Activated naive CD8-positive, alpha-beta T cell treated with anti-CD3 and anti-CD28 coated beads, Interleukin-2, amount 50 U/mL, for 24 hours (primary cell): ENCODE measurements at regions not wholly inside any gene's neighbourhood (a gene's known extent, or its start where the extent isn't known, plus 50 kb on each side); places are given as distances from the start of the nearest gene placed in this dataset.

Experiments
- ATAC-seq: fragments of 150-1000 bp; cut with Tn5 transposase; one replicate; pipeline ENCODE4 v1.10.0; 2021
- DNase-seq: peaks from one replicate; pipeline ENCODE4 v3.0.0; 2021
- H3K27ac Mint-ChIP-seq: one replicate; pipeline ENCODE4 v1.8.0; 2021; ENCODE audit warnings: mild to moderate bottlenecking, mixed read lengths
- H3K27me3 Mint-ChIP-seq: one replicate; pipeline ENCODE4 v1.8.0; 2021; ENCODE audit warnings: mixed read lengths
- H3K36me3 Mint-ChIP-seq: one replicate; pipeline ENCODE4 v1.8.0; 2021; ENCODE audit warnings: low read depth, mixed read lengths
- H3K4me1 Mint-ChIP-seq: one replicate; pipeline ENCODE4 v1.8.0; 2021; ENCODE audit warnings: mixed read lengths
- H3K4me3 Mint-ChIP-seq: one replicate; pipeline ENCODE4 v1.8.0; 2021; ENCODE audit warnings: mild to moderate bottlenecking, moderate library complexity, mixed read lengths
- H3K9me3 Mint-ChIP-seq: one replicate; pipeline ENCODE4 v1.8.0; 2021; ENCODE audit warnings: mixed read lengths

DNA sequence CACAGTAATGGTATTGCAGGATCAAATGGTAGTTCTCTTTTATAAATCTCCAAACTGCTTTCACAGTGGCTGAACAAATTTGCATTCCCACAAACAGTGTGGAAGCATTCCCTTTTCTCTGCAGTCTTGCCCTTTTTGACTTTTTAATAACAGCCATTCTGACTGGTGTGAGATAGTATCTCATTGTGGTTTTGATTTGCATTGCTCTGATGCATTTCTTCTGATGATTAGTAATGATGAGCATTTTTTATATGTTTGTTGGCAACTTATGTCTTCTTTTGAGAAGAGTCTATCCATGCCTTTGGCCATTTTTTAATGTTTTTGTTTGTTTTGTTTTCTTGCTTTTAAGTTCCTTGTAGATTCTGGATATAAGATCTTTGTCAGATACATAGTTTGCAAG, 316.1 kb upstream of the TMCO5A start:
- H3K36me3 Mint-ChIP-seq, result no peaks in the 10 kb centered on the region
- no peaks in the 10 kb centered on the region for H3K27me3 Mint-ChIP-seq
- H3K27ac Mint-ChIP-seq, result no peak overlapping the region
- no peak for DNase-seq
- H3K9me3 Mint-ChIP-seq, result peaks cover 8% of the 10 kb centered on the region
- no peak overlapping the region for H3K4me3 Mint-ChIP-seq
- no peak for ATAC-seq
- no peaks in the 10 kb centered on the region for H3K4me1 Mint-ChIP-seq

DNA sequence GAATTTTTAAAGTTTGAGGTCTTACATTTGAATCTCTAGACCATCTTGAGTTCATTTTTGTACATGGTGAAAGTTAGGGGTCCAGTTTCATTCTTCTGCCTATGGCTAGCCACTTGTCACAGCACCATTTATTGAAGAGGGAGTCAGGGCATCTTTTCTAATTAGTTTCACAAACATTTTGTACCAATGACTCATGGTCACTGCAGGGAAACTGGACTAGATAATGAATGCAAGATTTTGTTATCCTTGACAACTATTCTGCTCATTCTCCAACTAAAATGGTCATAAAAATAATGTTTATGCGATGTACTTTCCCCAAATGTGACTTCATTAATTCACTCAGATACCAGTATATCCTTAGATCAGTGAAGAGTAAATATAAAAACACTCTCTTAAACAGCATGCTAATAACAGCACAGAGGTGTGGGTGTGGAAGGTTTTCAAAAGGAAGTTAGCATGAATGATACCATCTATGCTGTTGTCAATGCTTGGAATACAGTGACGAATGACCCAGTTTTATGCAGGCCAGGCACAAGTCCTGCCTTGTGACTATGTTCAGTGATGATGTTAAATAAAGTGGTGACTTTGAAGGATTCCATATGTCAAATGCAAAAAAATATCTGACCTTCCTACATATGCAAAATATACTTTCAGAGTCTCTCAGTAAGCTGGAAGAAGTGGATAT, 314.9 kb upstream of the TMCO5A start:
- Mint-ChIP-seq H3K36me3 (no peaks in the 10 kb centered on the region), H3K27me3 (no peaks in the 10 kb centered on the region), H3K27ac (no peak overlapping the region), H3K9me3 (peaks cover 8% of the 10 kb centered on the region), H3K4me3 (no peak overlapping the region), H3K4me1 (no peaks in the 10 kb centered on the region)
- no peak for ATAC-seq
- DNase-seq, result no peak

DNA sequence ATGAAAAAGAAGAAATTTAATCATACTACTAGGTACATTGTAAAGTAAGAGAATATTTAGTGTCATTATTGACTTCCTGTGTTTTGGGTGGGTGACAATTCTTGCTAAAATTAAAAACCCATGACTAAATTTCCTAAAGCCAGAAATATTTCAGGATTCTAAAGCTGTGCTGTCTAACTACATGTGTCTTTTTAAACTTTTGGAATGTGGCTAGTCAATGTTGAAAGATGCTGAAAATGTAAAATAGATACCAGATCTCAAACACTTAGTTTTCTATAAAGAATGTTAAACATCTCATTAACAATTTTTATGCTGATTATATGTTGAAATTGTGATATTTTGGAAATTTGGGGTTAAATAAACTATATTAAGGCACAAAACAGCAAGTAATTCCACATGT, 308.9 kb upstream of the TMCO5A start:
- Mint-ChIP-seq H3K36me3 (no peaks in the 10 kb centered on the region), H3K27ac (no peak overlapping the region), H3K27me3 (no peaks in the 10 kb centered on the region), H3K9me3 (peaks cover 8% of the 10 kb centered on the region), H3K4me1 (no peaks in the 10 kb centered on the region), H3K4me3 (no peak overlapping the region)
- ATAC-seq (no peak), DNase-seq (no peak)

DNA sequence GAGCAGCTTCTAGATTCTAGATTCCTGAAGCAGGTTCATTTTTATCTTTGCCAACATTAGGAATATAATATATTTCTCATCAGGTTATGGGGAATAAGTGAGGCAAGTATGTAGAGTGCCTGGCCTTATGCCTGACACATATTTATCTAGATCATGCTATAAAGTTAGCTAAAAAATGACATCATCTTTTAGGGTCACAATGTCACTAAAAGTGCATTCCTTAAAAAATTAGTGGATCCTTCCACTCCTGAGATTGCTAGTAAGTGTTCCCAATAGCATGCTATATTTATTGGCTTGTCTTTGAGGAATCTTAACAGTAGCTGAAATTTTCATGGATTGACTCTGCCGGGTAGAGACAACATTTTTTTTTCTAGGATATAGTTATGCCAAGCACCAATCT, 305.9 kb upstream of the TMCO5A start:
- Mint-ChIP-seq H3K4me3 (no peak overlapping the region), H3K27me3 (no peaks in the 10 kb centered on the region), H3K9me3 (peaks cover 8% of the 10 kb centered on the region), H3K4me1 (no peaks in the 10 kb centered on the region), H3K36me3 (no peaks in the 10 kb centered on the region), H3K27ac (no peak overlapping the region)
- DNase-seq (no peak), ATAC-seq (no peak)

DNA sequence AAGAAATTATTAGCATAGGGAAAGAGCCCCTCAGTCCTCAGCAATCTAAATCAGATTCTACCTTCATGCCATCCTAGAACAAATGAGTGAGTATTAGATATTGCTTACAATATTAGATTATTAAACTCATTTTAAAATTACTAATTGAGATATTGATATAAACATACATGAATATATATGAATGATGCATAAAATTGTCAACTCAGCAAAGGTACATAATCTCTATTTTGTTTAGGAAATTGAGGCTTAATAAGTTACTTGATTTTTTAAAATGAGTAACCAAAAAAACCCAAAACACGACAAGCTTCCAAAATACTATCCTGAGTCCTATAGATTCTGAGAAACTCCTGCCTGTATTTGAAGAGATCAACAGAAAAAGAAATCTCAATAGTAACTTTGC, 297.7 kb upstream of the TMCO5A start:
- Mint-ChIP-seq H3K4me1 (no peaks in the 10 kb centered on the region), H3K27me3 (no peaks in the 10 kb centered on the region), H3K27ac (no peak overlapping the region), H3K9me3 (no peaks in the 10 kb centered on the region), H3K36me3 (no peaks in the 10 kb centered on the region), H3K4me3 (no peak overlapping the region)
- ATAC-seq (no peak), DNase-seq (no peak)

DNA sequence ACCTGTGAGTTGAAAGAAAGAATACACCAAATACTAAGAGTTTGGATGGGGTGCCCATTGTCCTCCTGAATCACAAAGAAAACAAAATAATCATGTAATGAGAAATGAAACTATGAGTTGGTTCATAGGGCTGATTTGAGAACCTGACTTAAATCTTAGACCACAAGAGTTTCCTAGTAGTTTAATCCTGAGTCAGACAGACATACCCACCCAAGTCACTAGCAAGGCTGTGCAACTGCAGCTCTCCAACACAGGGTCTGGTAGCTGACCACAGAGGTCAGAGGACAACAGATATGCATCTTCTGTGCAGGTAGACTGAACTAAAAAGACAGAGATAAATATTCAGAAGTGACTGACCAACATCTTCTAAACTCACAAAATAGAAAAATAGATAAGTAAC, 296.3 kb upstream of the TMCO5A start:
- no peaks in the 10 kb centered on the region for H3K27me3 Mint-ChIP-seq
- no peaks in the 10 kb centered on the region for H3K4me1 Mint-ChIP-seq
- ATAC-seq (no peak), DNase-seq (no peak)
- H3K27ac Mint-ChIP-seq, result no peak overlapping the region
- H3K4me3 Mint-ChIP-seq, result no peak overlapping the region
- no peaks in the 10 kb centered on the region for H3K9me3 Mint-ChIP-seq
- no peaks in the 10 kb centered on the region for H3K36me3 Mint-ChIP-seq

DNA sequence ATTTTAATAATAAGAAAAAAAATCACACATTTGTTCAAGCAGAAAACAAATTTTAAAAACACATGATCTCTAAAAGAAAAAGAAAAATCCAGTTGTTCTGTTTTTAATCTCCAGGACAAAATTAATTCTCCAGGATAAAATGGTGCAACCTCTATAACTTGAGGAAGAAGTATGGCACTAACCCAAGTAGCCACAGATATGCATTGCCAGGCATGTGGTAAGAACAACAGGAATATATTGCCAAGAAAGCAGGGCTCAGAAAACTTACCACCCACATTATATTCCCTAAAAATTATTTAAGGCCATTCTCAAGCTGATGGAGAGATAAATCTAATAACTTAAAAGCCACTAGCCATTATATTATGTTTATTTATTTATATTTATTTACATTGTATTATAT, 295.7 kb upstream of the TMCO5A start:
- H3K9me3 Mint-ChIP-seq, result no peaks in the 10 kb centered on the region
- no peak overlapping the region for H3K4me3 Mint-ChIP-seq
- ATAC-seq (no peak), DNase-seq (no peak)
- no peaks in the 10 kb centered on the region for H3K4me1 Mint-ChIP-seq
- no peaks in the 10 kb centered on the region for H3K27me3 Mint-ChIP-seq
- H3K27ac Mint-ChIP-seq, result no peak overlapping the region
- no peaks in the 10 kb centered on the region for H3K36me3 Mint-ChIP-seq

DNA sequence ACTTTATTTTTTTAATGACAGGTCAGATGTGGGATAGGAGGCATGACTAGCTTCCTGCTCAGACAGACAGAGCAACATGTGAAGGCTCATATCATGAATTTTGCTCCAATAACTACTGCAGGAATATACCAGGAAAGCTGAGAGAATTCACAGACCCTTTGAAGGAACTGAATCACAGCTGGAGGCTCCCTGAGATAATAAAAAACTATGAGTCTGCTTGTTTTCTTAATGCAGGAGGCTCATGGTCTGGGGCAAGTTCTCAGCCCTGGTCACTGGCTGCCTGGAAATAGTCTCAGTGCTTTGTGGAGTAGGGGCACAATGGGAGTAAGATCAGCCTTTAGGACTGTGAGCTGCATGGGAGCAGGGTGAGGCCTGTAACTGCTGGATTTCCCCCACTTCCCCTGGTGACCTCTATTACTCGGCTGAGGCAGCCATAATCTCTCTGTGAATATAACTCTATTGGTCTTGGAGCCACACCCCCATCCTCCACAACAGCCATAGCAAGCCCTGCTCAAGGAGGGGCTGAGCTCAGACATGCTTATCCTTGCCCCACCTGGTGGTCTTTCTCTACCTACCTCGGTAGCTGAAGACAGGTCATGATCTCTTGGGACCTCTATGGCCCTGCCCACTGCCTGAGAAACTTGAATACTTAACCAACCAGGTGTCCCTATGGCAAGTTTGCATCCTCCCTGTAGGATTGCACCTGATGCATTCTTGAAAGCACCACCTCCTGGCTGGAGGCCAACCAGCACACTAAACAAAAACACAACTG, 281.6 kb upstream of the TMCO5A start:
- Mint-ChIP-seq H3K36me3 (no peaks in the 10 kb centered on the region), H3K4me3 (no peak overlapping the region), H3K27ac (no peak overlapping the region), H3K27me3 (no peaks in the 10 kb centered on the region), H3K9me3 (peaks cover 22% of the 10 kb centered on the region), H3K4me1 (no peaks in the 10 kb centered on the region)
- DNase-seq (no peak), ATAC-seq (no peak)

DNA sequence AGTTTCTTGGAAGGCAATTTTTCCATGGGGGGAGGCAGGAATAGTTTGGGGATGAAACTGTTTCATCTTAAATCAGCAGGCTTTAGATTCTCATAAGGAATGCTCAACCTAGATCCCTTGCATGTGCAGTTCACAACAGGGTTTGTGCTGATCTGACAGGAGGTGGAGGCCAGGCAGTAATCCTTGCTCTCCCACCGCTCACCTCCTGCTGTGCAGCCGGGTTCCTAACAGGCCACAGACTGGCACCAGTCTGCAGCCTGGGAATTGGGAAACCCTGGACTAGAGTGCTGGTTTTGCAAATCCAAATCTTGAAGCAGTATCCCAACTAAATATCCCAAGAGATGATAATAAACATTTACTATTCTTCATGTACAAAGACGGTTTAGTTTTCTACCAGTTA, 256.3 kb upstream of the TMCO5A start:
- no peak for DNase-seq
- no peak overlapping the region for H3K27ac Mint-ChIP-seq
- no peaks in the 10 kb centered on the region for H3K27me3 Mint-ChIP-seq
- H3K4me1 Mint-ChIP-seq, result no peaks in the 10 kb centered on the region
- H3K9me3 Mint-ChIP-seq, result no peaks in the 10 kb centered on the region
- no peak for ATAC-seq
- no peak overlapping the region for H3K4me3 Mint-ChIP-seq
- no peaks in the 10 kb centered on the region for H3K36me3 Mint-ChIP-seq

DNA sequence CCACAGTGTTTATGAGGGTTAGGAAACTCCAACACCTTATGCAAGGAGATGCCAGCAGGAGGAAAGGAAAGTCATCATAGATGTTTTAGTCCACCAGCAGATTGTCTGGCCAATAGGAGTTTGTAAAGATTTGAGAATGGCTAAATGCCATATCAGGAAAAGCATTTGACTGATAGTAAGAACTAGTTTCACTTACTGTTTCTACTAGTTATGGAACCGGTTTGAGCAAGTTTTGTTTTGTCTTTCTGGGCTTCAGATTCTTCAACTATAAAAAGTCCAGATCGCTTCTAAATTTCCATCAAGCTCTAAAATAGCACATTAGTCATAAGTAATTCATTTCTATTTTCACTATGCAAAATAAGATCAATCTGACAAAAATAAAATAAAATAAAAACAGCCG, 254.8 kb upstream of the TMCO5A start:
- no peaks in the 10 kb centered on the region for H3K27me3 Mint-ChIP-seq
- H3K9me3 Mint-ChIP-seq, result no peaks in the 10 kb centered on the region

DNA sequence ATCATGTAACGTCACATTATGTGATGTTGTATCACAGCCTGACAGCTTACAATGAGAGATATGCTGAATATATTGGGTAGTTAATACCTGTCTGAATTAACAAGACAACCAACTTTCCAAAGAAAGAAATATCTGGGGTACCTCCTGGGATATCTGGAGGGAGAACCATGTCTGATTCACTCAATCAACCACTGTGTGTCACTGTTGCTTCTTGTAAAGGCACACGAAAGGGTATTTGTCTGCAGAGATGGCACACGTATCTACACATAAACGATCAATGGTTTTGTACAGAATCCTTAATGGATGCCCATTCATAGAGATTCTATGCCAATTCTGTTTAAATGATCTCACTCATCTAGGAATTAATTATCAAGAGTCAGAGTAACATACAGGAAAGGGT, 252.1 kb upstream of the TMCO5A start:
- Mint-ChIP-seq H3K4me3 (no peak overlapping the region), H3K36me3 (no peaks in the 10 kb centered on the region), H3K27me3 (no peaks in the 10 kb centered on the region), H3K27ac (no peak overlapping the region), H3K4me1 (no peaks in the 10 kb centered on the region), H3K9me3 (peaks cover 5% of the 10 kb centered on the region)
- ATAC-seq, result no peak
- no peak for DNase-seq

More for the DNA sequence above, 254.8 kb upstream of the TMCO5A start:
- DNase-seq (no peak), ATAC-seq (no peak)
- H3K4me3 Mint-ChIP-seq, result no peak overlapping the region
- no peak overlapping the region for H3K27ac Mint-ChIP-seq
- no peaks in the 10 kb centered on the region for H3K4me1 Mint-ChIP-seq
- no peaks in the 10 kb centered on the region for H3K36me3 Mint-ChIP-seq

DNA sequence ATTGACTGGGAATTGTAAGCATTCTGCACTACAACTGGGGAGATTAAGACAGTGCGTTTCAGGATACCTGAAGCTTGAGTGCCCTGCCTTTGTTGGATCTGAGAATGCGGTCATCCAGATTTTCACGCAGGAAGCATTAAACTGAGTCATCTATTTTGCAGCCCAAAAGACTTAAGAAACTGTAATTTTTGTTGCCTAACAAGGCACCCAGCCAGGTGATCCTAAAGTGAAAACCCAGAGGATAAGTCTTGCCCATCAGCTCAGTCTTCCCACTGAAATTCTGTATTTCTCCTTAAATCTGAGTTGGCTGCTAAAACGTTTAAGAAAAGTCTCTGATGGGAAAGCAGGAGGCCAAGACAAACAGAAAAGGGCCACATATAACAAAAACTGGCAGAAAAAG, 242.5 kb upstream of the TMCO5A start:
- ATAC-seq, result no peak
- H3K4me1 Mint-ChIP-seq, result no peaks in the 10 kb centered on the region
- H3K9me3 Mint-ChIP-seq, result peaks cover 13% of the 10 kb centered on the region
- no peaks in the 10 kb centered on the region for H3K36me3 Mint-ChIP-seq
- no peak for DNase-seq
- no peak overlapping the region for H3K4me3 Mint-ChIP-seq
- H3K27me3 Mint-ChIP-seq, result no peaks in the 10 kb centered on the region
- no peak overlapping the region for H3K27ac Mint-ChIP-seq

DNA sequence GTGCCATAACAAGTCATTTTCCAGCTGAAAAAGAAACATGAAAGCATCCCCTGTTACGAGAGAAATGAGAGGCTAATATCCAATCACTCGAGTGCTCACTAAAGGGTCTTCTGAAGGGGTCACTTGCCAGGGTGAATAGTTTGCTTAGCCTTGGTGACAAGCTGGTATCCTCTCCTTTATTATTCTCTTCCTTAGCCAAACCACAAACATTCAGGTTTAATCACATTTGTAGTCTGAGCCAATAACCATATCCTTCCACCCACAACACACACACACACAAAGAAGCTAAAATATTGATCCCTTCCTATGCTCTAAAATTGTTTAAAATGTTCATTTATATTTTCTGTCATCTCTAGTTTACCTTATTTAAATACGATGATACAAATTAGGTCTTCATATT, 240.5 kb upstream of the TMCO5A start:
- ATAC-seq, result no peak
- no peaks in the 10 kb centered on the region for H3K27me3 Mint-ChIP-seq
- no peaks in the 10 kb centered on the region for H3K4me1 Mint-ChIP-seq
- no peak overlapping the region for H3K4me3 Mint-ChIP-seq
- peaks cover 13% of the 10 kb centered on the region for H3K9me3 Mint-ChIP-seq
- H3K36me3 Mint-ChIP-seq, result no peaks in the 10 kb centered on the region
- no peak overlapping the region for H3K27ac Mint-ChIP-seq
- DNase-seq, result no peak

DNA sequence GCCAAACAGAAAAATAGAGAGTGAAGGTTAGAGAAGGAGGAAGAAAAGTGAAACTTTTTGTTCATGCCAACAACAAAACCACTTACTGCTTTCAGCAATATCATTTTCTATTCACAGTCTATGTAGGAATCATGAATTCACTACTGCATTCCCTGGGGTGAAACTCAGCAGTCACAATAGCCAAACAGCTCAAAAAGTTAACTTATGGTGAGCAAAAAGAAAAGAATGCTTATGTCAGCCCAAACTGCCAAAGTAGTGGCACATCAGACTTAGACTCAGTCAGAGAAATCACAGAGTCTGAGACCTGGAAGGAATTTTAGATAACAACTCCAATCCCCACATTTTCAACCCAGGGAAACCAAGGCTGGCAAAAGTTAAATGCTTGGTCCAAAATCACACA, 238.7 kb upstream of the TMCO5A start:
- Mint-ChIP-seq H3K4me1 (no peaks in the 10 kb centered on the region), H3K4me3 (no peak overlapping the region), H3K9me3 (peaks cover 3% of the 10 kb centered on the region), H3K27ac (no peak overlapping the region), H3K36me3 (no peaks in the 10 kb centered on the region), H3K27me3 (no peaks in the 10 kb centered on the region)
- DNase-seq (no peak), ATAC-seq (no peak)

DNA sequence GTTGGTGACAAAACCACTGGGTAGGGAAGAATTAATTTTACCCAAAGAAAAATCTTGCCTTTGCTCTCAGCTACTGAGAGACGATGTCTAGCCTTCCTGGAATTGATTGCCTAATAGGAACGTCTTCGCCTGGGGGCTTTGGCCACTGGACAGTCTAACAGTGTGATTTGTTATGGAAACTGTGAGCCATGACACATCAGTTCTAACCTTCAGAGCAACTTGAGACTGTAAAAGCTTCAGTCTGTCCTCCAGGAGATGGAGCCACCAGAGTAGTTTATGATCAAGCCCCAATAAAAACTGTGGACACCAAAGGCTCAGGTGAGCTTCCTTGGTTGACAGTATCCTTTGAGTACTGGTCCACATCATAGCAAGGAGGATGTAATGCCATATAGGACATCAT, 235.8 kb upstream of the TMCO5A start:
- Mint-ChIP-seq H3K4me3 (no peak overlapping the region), H3K27me3 (no peaks in the 10 kb centered on the region), H3K27ac (no peak overlapping the region), H3K4me1 (no peaks in the 10 kb centered on the region), H3K36me3 (no peaks in the 10 kb centered on the region), H3K9me3 (no peaks in the 10 kb centered on the region)
- no peak for ATAC-seq
- DNase-seq, result no peak
